HCT116 (cell line): ENCODE measurements at regions not wholly inside any gene's neighbourhood (a gene's known extent, or its start where the extent isn't known, plus 50 kb on each side); places are given as distances from the start of the nearest gene placed in this dataset.

Experiments used
- CTCF ChIP-seq, 3 experiments: fragments of 200-600 bp in 1 of 3; sonication (generic) in 1 of 3; IDR thresholded peaks in 2 of 3; conservative IDR thresholded peaks in 1 of 3; 2 replicates each; pipeline ENCODE4 v1.5.1; 2012 to 2017; ENCODE audit warnings: low read depth in 2 of 3, low read length in 2 of 3, antibody characterized with exemption in 1 of 3, borderline replicate concordance in 1 of 3, control low read depth in 1 of 3, mild to moderate bottlenecking in 1 of 3, mixed read lengths in 1 of 3, mixed run types in 1 of 3, moderate library complexity in 1 of 3; ENCODE audit not compliant: insufficient read depth in 1 of 3
- ELF1 ChIP-seq: IDR thresholded peaks from 2 replicates; pipeline ENCODE4 v1.6.1; 2012; ENCODE audit warnings: low read depth, borderline replicate concordance
- EZH2 ChIP-seq: fragments of 200-600 bp; sonication (generic); IDR thresholded peaks from 2 replicates; pipeline ENCODE4 v1.6.1; 2017; ENCODE audit warnings: antibody characterized with exemption, mixed run types
- EZH2phosphoT487 ChIP-seq: fragments of 200-600 bp; IDR thresholded peaks from 2 replicates; pipeline ENCODE4 v1.6.1; 2018; ENCODE audit warnings: antibody characterized with exemption, borderline replicate concordance
- JUND ChIP-seq: IDR thresholded peaks from 2 replicates; pipeline ENCODE4 v1.6.1; 2012
- MAX ChIP-seq: IDR thresholded peaks from 2 replicates; pipeline ENCODE4 v1.6.1; 2012
- POLR2A ChIP-seq: IDR thresholded peaks from 2 replicates; pipeline ENCODE4 v1.7.0; 2011; ENCODE audit warnings: borderline replicate concordance; ENCODE audit not compliant: insufficient read depth, insufficient read length; ENCODE audit errors: extremely low read depth
- POLR2AphosphoS5 ChIP-seq: IDR thresholded peaks from 2 replicates; pipeline ENCODE4 v1.6.1; 2011; ENCODE audit warnings: mild to moderate bottlenecking, low read depth, low read length, moderate library complexity
- SIN3A ChIP-seq: IDR thresholded peaks from 2 replicates; pipeline ENCODE4 v1.6.1; 2012; ENCODE audit warnings: low read depth
- SP1 ChIP-seq: IDR thresholded peaks from 2 replicates; pipeline ENCODE4 v1.6.1; 2012; ENCODE audit warnings: low read depth
- YY1 ChIP-seq: IDR thresholded peaks from 2 replicates; pipeline ENCODE4 v1.6.1; 2011; ENCODE audit warnings: low read length, low read depth, moderate library complexity, mild to moderate bottlenecking; ENCODE audit not compliant: insufficient replicate concordance; ENCODE audit errors: extremely low read depth

- TF ChIP-seq SP1 (no peak), CTCF (IDR thresholded peaks at IDR 0.05 in 2 of 3, conservative IDR thresholded peaks at IDR 0.05 in 1 of 3; ENCODE audit: borderline replicate concordance in 1 of 3, insufficient read depth in 1 of 3, low read depth in 2 of 3, low read length in 2 of 3) (no peak), SIN3A (no peak), EZH2 (no peak), MAX (no peak), ELF1 (no peak), POLR2AphosphoS5 (no peak), YY1 (no peak), JUND (no peak), POLR2A (no peak), EZH2phosphoT487 (no peak)
Observed at GRCh38 chr18:56517196-56517595, 121.2 kb downstream of the TXNL1 start.
